ENCODE measurements at regions not wholly inside any gene's neighbourhood (a gene's known extent, or its start where the extent isn't known, plus 50 kb on each side); places are given as distances from the start of the nearest gene placed in this dataset.
"Not testable (repeated sequence)": the region's sequence is repeated elsewhere in the genome, so short reads cannot be mapped to it uniquely, and the experiment has no call there.

DNA sequence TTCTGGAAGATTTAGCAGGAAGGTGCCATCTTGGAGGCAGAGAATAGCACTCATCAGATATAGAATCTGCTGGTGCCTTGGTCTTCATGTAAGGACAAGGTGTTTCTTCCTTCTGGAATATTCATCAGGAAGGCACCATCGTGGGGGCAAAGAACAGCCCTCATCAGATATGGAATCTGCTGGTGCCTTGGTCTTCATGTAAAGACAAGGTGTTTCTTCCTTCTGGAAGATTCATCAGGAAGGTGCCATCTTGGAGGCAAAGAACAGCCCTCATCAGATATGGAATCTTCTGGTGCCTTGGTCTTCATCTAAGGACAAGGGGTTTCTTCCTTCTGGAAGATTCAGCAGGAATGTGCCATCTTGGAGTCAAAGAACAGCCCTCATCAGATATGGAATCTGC, 4500.5 kb upstream of the OR11H1 start:
- DNase-seq (ENCODE audit: low read depth, low spot score); H3K79me2 ChIP-seq (ENCODE audit: control insufficient read depth, insufficient read depth, low read length); H2AFZ ChIP-seq (ENCODE audit: control insufficient read depth, low read depth, low read length); FAIRE-seq; H3K9me3 ChIP-seq (replicated peaks; ENCODE audit: control insufficient read depth, insufficient read depth, low read length); SMC1A ChIA-PET (ENCODE audit: uncharacterized antibody, unreplicated experiment); intact Hi-C loops (cut with micrococcal nuclease; ENCODE audit: unreplicated experiment); H3K4me2 ChIP-seq (ENCODE audit: control insufficient read depth, insufficient read depth); CTCF ChIA-PET; H3K36me3 ChIP-seq (ENCODE audit: control insufficient read depth in 2 of 2, insufficient read depth in 2 of 2, low read length in 1 of 2); in situ Hi-C loops (cut with MboI); H3K9ac ChIP-seq (ENCODE audit: control insufficient read depth, insufficient read depth, low read length); H4K20me1 ChIP-seq (ENCODE audit: control insufficient read depth, insufficient read depth); H3K27me3 ChIP-seq (replicated peaks in 1 of 2; ENCODE audit: control insufficient read depth in 2 of 2, insufficient read depth in 2 of 2, low read length in 1 of 2); H3K4me1 ChIP-seq (ENCODE audit: control insufficient read depth, insufficient read depth, low read length); BruUV-seq (replicated peaks); RAD21 ChIA-PET (ENCODE audit: unreplicated experiment); H3K4me3 ChIP-seq; ATAC-seq; H3K27ac ChIP-seq (ENCODE audit: control insufficient read depth, insufficient read depth); POLR2A ChIA-PET: not testable (repeated sequence)
- WGBS (ENCODE audit: insufficient coverage, insufficient replicate concordance, low lambda C conversion rate, missing lambda C conversion rate): 1% methylated on average over 1 of the region's 1 CpG

DNA sequence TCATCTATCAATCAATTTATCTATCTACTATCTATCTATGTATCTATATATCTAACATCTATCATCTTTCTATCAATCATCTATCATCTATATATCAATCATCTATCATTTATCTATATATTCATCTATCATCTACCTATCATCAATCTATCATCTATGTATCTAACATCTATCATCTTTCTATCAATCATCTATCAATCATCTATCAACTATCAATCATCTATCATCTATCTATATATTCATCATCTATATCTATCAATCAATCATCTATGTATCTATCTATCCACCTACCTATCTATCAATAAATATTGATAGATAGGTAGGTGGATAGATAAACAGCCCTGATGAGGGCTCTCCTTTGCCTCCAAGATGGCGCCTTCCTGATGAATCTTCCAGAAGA, 4499.8 kb upstream of the OR11H1 start:
- H3K27me3 ChIP-seq (replicated peaks in 1 of 2; ENCODE audit: control insufficient read depth in 2 of 2, insufficient read depth in 2 of 2, low read length in 1 of 2); H2AFZ ChIP-seq (ENCODE audit: control insufficient read depth, low read depth, low read length); H3K9me3 ChIP-seq (replicated peaks; ENCODE audit: control insufficient read depth, insufficient read depth, low read length); BruUV-seq (replicated peaks); FAIRE-seq; POLR2A ChIA-PET; H3K4me3 ChIP-seq; H3K9ac ChIP-seq (ENCODE audit: control insufficient read depth, insufficient read depth, low read length); ATAC-seq; SMC1A ChIA-PET (ENCODE audit: uncharacterized antibody, unreplicated experiment); H3K27ac ChIP-seq (ENCODE audit: control insufficient read depth, insufficient read depth); DNase-seq (ENCODE audit: low read depth, low spot score); RAD21 ChIA-PET (ENCODE audit: unreplicated experiment); intact Hi-C loops (cut with micrococcal nuclease; ENCODE audit: unreplicated experiment); in situ Hi-C loops (cut with MboI); H4K20me1 ChIP-seq (ENCODE audit: control insufficient read depth, insufficient read depth); H3K4me1 ChIP-seq (ENCODE audit: control insufficient read depth, insufficient read depth, low read length); CTCF ChIA-PET; H3K79me2 ChIP-seq (ENCODE audit: control insufficient read depth, insufficient read depth, low read length); H3K36me3 ChIP-seq (ENCODE audit: control insufficient read depth in 2 of 2, insufficient read depth in 2 of 2, low read length in 1 of 2); H3K4me2 ChIP-seq (ENCODE audit: control insufficient read depth, insufficient read depth): not testable (repeated sequence)
- 1% methylated on average over 1 of the region's 1 CpG for whole genome bisulfite sequencing (ENCODE audit: insufficient coverage, insufficient replicate concordance, low lambda C conversion rate, missing lambda C conversion rate)

GRCh38 chr22:11029534-11029933, 4498.5 kb upstream of the OR11H1 start:
- H3K79me2 ChIP-seq (ENCODE audit: control insufficient read depth, insufficient read depth, low read length); H3K4me3 ChIP-seq; H2AFZ ChIP-seq (ENCODE audit: control insufficient read depth, low read depth, low read length); H3K27me3 ChIP-seq (replicated peaks in 1 of 2; ENCODE audit: control insufficient read depth in 2 of 2, insufficient read depth in 2 of 2, low read length in 1 of 2); in situ Hi-C loops (cut with MboI); H3K4me1 ChIP-seq (ENCODE audit: control insufficient read depth, insufficient read depth, low read length); H3K4me2 ChIP-seq (ENCODE audit: control insufficient read depth, insufficient read depth); BruUV-seq (replicated peaks); DNase-seq (ENCODE audit: low read depth, low spot score); intact Hi-C loops (cut with micrococcal nuclease; ENCODE audit: unreplicated experiment); RAD21 ChIA-PET (ENCODE audit: unreplicated experiment); H3K27ac ChIP-seq (ENCODE audit: control insufficient read depth, insufficient read depth); FAIRE-seq; SMC1A ChIA-PET (ENCODE audit: uncharacterized antibody, unreplicated experiment); H3K36me3 ChIP-seq (ENCODE audit: control insufficient read depth in 2 of 2, insufficient read depth in 2 of 2, low read length in 1 of 2); H3K9me3 ChIP-seq (replicated peaks; ENCODE audit: control insufficient read depth, insufficient read depth, low read length); ATAC-seq; CTCF ChIA-PET; H4K20me1 ChIP-seq (ENCODE audit: control insufficient read depth, insufficient read depth); H3K9ac ChIP-seq (ENCODE audit: control insufficient read depth, insufficient read depth, low read length); POLR2A ChIA-PET: not testable (repeated sequence)
- 38% methylated on average over 8 of the region's 8 CpGs for WGBS (ENCODE audit: insufficient coverage, insufficient replicate concordance, low lambda C conversion rate, missing lambda C conversion rate)

GRCh38 chr22:11029967-11030366, 4498.0 kb upstream of the OR11H1 start:
- H2AFZ ChIP-seq (ENCODE audit: control insufficient read depth, low read depth, low read length); H3K27me3 ChIP-seq (replicated peaks in 1 of 2; ENCODE audit: control insufficient read depth in 2 of 2, insufficient read depth in 2 of 2, low read length in 1 of 2); H3K9ac ChIP-seq (ENCODE audit: control insufficient read depth, insufficient read depth, low read length); H4K20me1 ChIP-seq (ENCODE audit: control insufficient read depth, insufficient read depth); H3K4me3 ChIP-seq; BruUV-seq (replicated peaks); in situ Hi-C loops (cut with MboI); H3K4me2 ChIP-seq (ENCODE audit: control insufficient read depth, insufficient read depth); H3K9me3 ChIP-seq (replicated peaks; ENCODE audit: control insufficient read depth, insufficient read depth, low read length); intact Hi-C loops (cut with micrococcal nuclease; ENCODE audit: unreplicated experiment); POLR2A ChIA-PET; H3K79me2 ChIP-seq (ENCODE audit: control insufficient read depth, insufficient read depth, low read length); H3K27ac ChIP-seq (ENCODE audit: control insufficient read depth, insufficient read depth); DNase-seq (ENCODE audit: low read depth, low spot score); ATAC-seq; H3K4me1 ChIP-seq (ENCODE audit: control insufficient read depth, insufficient read depth, low read length); CTCF ChIA-PET; H3K36me3 ChIP-seq (ENCODE audit: control insufficient read depth in 2 of 2, insufficient read depth in 2 of 2, low read length in 1 of 2); FAIRE-seq; SMC1A ChIA-PET (ENCODE audit: uncharacterized antibody, unreplicated experiment); RAD21 ChIA-PET (ENCODE audit: unreplicated experiment): not testable (repeated sequence)
- WGBS (ENCODE audit: insufficient coverage, insufficient replicate concordance, low lambda C conversion rate, missing lambda C conversion rate): 15% methylated on average over 6 of the region's 6 CpGs

Measured in GM12878 (cell line).